Liver (tissue), 8 donors: ENCODE measurements at regions not wholly inside any gene's neighbourhood (a gene's known extent, or its start where the extent isn't known, plus 50 kb on each side); places are given as distances from the start of the nearest gene placed in this dataset.

Source experiments
- DNase-seq: peaks from one replicate; pipeline ENCODE4 v3.0.0-alpha.2; 2017; ENCODE audit warnings: low spot score
- H3K27ac ChIP-seq, 2 donors: one replicate each; pipeline ENCODE4 v1.7.0; 2013; ENCODE audit warnings: inconsistent platforms in 2 of 2, low read length in 2 of 2, control low read depth in 1 of 2, low read depth in 1 of 2, mild to moderate bottlenecking in 1 of 2
- H3K27me3 ChIP-seq, 4 donors: one replicate each; pipeline versions ENCODE4 v1.6.1 to v1.7.0; 2013; ENCODE audit warnings: low read length in 3 of 4, inconsistent platforms in 1 of 4, mild to moderate bottlenecking in 1 of 4, moderate library complexity in 1 of 4; ENCODE audit not compliant: control insufficient read depth in 4 of 4, insufficient read depth in 4 of 4
- H3K36me3 ChIP-seq, 4 donors: one replicate each; pipeline versions ENCODE4 v1.6.1 to v1.7.0; 2013; ENCODE audit warnings: low read length in 3 of 4, mild to moderate bottlenecking in 3 of 4, low read depth in 1 of 4, moderate library complexity in 1 of 4; ENCODE audit not compliant: control insufficient read depth in 4 of 4, insufficient read depth in 3 of 4
- H3K4me1 ChIP-seq, 4 donors: one replicate each; pipeline versions ENCODE4 v1.6.1 to v1.7.0; 2013; ENCODE audit warnings: low read length in 3 of 4, mild to moderate bottlenecking in 3 of 4, moderate library complexity in 1 of 4; ENCODE audit not compliant: control insufficient read depth in 4 of 4, insufficient read depth in 4 of 4
- H3K4me3 ChIP-seq, 3 donors: one replicate each; pipeline versions ENCODE4 v1.6.1 to v1.7.0; 2013; ENCODE audit warnings: low read length in 3 of 3, control low read depth in 1 of 3, low read depth in 1 of 3, mild to moderate bottlenecking in 1 of 3
- H3K9ac ChIP-seq, 2 donors: one replicate each; pipeline ENCODE4 v1.7.0; 2013; ENCODE audit warnings: low read length in 2 of 2, mild to moderate bottlenecking in 2 of 2, moderate library complexity in 2 of 2, control low read depth in 1 of 2, low read depth in 1 of 2
- H3K9me3 ChIP-seq, 4 donors: one replicate each; pipeline versions ENCODE4 v1.6.1 to v1.7.0; 2013; ENCODE audit warnings: low read length in 3 of 4; ENCODE audit not compliant: control insufficient read depth in 4 of 4
- EGR1 ChIP-seq, 2 donors: IDR thresholded peaks; 2 replicates each; pipeline ENCODE4 v1.6.1; 2016 to 2018; ENCODE audit warnings: antibody characterized with exemption in 2 of 2, low read depth in 2 of 2
- FOXA1 ChIP-seq: IDR thresholded peaks from 2 replicates; pipeline ENCODE4 v1.6.1; 2016; ENCODE audit warnings: antibody characterized with exemption
- FOXA2 ChIP-seq: IDR thresholded peaks from 2 replicates; pipeline ENCODE4 v1.6.1; 2016; ENCODE audit warnings: antibody characterized with exemption
- GABPA ChIP-seq, 2 donors: IDR thresholded peaks in 1 of 2; conservative IDR thresholded peaks in 1 of 2; 2 replicates each; pipeline ENCODE4 v1.6.1; 2016; ENCODE audit warnings: antibody characterized with exemption in 2 of 2, mild to moderate bottlenecking in 1 of 2, moderate library complexity in 1 of 2
- HNF4A ChIP-seq, 2 donors: conservative IDR thresholded peaks; 2 replicates each; pipeline ENCODE4 v1.6.1; 2016; ENCODE audit warnings: antibody characterized with exemption in 2 of 2, mild to moderate bottlenecking in 2 of 2
- HNF4G ChIP-seq: IDR thresholded peaks from 2 replicates; pipeline ENCODE4 v1.6.1; 2016; ENCODE audit warnings: antibody characterized with exemption
- JUND ChIP-seq, 2 donors: IDR thresholded peaks; 2 replicates each; pipeline ENCODE4 v1.6.1; 2016; ENCODE audit warnings: antibody characterized with exemption in 2 of 2
- NR2F2 ChIP-seq: IDR thresholded peaks from 2 replicates; pipeline ENCODE4 v1.6.1; 2016; ENCODE audit warnings: antibody characterized with exemption
- RAD21 ChIP-seq, 2 donors: IDR thresholded peaks; 2 replicates each; pipeline ENCODE4 v1.6.1; 2016; ENCODE audit warnings: antibody characterized with exemption in 2 of 2, mild to moderate bottlenecking in 2 of 2
- RXRA ChIP-seq, 2 donors: IDR thresholded peaks; 2 replicates each; pipeline ENCODE4 v1.6.1; 2017 to 2018; ENCODE audit warnings: antibody characterized with exemption in 2 of 2, mild to moderate bottlenecking in 1 of 2
- SP1 ChIP-seq: IDR thresholded peaks from 2 replicates; pipeline ENCODE4 v1.6.1; 2018; ENCODE audit warnings: antibody characterized with exemption, mild to moderate bottlenecking
- TAF1 ChIP-seq: conservative IDR thresholded peaks from 2 replicates; pipeline ENCODE4 v1.6.1; 2016; ENCODE audit warnings: antibody characterized with exemption, mild to moderate bottlenecking
- YY1 ChIP-seq: IDR thresholded peaks from 2 replicates; pipeline ENCODE4 v1.6.1; 2016; ENCODE audit warnings: antibody characterized with exemption, mild to moderate bottlenecking
- WGBS: extraction: QIAGEN DNeasy Blood & Tissue Kit; methylation state at CpG from one replicate; pipeline ENCODE4 v1.1.7; 2013; 5-methylcytosine and 5-hydroxymethylcytosine counted together
- TF ChIP-seq, protein P1 (sequence below): IDR thresholded peaks from 2 replicates; pipeline ENCODE4 v1.6.1; 2016; ENCODE audit warnings: antibody characterized with exemption, mild to moderate bottlenecking
- TF ChIP-seq, protein P2 (sequence below): IDR thresholded peaks from 2 replicates; pipeline ENCODE4 v1.6.1; 2016; ENCODE audit warnings: antibody characterized with exemption
- TF ChIP-seq, protein P3 (sequence below): IDR thresholded peaks from 2 replicates; pipeline ENCODE4 v1.6.1; 2016; ENCODE audit warnings: antibody characterized with exemption
- TF ChIP-seq, protein P4 (sequence below): IDR thresholded peaks from 2 replicates; pipeline ENCODE4 v1.6.1; 2016; ENCODE audit warnings: antibody characterized with exemption
- TF ChIP-seq, protein P5 (sequence below): fragments of 150-350 bp; IDR thresholded peaks from 2 replicates; pipeline ENCODE4 v1.5.1; 2017; ENCODE audit warnings: improper control_type of control experiment, low read depth, low read length; ENCODE audit not compliant: missing input control
- donor health status: healthy.
- donor health status: healthy.
- donor health status: healthy.
- donor health status: healthy.
- donor health status: healthy.

DNA sequence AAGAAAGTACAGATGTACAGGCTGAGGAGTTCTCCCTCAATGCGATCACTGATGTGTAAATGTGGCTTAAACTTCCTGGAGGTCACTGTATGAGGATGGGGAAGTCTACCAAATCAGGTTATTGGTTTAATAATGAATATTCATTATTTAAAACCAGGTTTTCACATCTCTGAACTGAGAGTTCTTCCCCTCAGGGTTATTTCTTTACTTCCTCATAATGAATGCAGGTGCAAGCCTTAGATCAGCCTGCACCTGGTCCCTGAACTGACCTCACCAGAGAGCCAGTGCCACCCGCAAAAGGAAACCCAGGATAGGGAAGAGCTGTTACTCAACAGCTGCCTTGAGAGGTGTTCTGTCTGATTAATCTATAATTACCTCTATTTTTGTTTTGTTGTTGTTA, 369.0 kb downstream of the EPHA4 start (continued):
- TF ChIP-seq, protein P1, sequence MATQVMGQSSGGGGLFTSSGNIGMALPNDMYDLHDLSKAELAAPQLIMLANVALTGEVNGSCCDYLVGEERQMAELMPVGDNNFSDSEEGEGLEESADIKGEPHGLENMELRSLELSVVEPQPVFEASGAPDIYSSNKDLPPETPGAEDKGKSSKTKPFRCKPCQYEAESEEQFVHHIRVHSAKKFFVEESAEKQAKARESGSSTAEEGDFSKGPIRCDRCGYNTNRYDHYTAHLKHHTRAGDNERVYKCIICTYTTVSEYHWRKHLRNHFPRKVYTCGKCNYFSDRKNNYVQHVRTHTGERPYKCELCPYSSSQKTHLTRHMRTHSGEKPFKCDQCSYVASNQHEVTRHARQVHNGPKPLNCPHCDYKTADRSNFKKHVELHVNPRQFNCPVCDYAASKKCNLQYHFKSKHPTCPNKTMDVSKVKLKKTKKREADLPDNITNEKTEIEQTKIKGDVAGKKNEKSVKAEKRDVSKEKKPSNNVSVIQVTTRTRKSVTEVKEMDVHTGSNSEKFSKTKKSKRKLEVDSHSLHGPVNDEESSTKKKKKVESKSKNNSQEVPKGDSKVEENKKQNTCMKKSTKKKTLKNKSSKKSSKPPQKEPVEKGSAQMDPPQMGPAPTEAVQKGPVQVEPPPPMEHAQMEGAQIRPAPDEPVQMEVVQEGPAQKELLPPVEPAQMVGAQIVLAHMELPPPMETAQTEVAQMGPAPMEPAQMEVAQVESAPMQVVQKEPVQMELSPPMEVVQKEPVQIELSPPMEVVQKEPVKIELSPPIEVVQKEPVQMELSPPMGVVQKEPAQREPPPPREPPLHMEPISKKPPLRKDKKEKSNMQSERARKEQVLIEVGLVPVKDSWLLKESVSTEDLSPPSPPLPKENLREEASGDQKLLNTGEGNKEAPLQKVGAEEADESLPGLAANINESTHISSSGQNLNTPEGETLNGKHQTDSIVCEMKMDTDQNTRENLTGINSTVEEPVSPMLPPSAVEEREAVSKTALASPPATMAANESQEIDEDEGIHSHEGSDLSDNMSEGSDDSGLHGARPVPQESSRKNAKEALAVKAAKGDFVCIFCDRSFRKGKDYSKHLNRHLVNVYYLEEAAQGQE: no peak
- no peak for TF ChIP-seq FOXA1
- TF ChIP-seq, protein P2, sequence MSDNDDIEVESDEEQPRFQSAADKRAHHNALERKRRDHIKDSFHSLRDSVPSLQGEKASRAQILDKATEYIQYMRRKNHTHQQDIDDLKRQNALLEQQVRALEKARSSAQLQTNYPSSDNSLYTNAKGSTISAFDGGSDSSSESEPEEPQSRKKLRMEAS: no peak
- no peak for TF ChIP-seq EGR1 (IDR thresholded peaks at IDR 0.05; ENCODE audit: low read depth in 2 of 2)
- TF ChIP-seq, protein P3, sequence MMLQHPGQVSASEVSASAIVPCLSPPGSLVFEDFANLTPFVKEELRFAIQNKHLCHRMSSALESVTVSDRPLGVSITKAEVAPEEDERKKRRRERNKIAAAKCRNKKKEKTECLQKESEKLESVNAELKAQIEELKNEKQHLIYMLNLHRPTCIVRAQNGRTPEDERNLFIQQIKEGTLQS: no peak
- no peak for TF ChIP-seq NR2F2
- TF ChIP-seq HNF4G: no peak
- no peak for TF ChIP-seq YY1

DNA sequence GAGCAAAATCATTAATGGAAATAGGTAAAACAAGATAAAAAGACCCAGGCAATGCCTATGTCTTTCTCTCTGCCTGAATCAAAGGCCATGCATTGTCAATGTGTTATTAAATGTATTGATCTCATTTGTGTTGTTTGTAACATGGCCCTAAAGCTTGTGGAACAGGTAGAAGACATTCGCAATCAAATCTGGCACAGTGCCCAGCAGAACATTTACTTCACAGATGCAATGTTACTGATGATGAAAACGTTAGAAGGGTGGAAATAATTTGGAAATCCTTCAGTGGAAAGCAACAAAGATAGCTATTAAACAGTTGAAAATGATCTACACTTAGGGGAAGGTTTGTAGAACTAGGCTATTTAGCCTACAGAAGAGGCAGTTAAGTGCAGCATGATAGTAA, 368.2 kb downstream of the EPHA4 start:
- H3K4me3 ChIP-seq: no peak overlapping the region
- no peaks in the 10 kb centered on the region for H3K4me1 ChIP-seq
- no peaks in the 10 kb centered on the region for H3K9me3 ChIP-seq
- no peak for DNase-seq
- no peaks in the 10 kb centered on the region for H3K27me3 ChIP-seq
- no peak overlapping the region for H3K27ac ChIP-seq
- H3K9ac ChIP-seq: no peak overlapping the region
- H3K36me3 ChIP-seq: no peaks in the 10 kb centered on the region
- no peak for TF ChIP-seq RAD21 (IDR thresholded peaks at IDR 0.05)
- TF ChIP-seq, protein P4, sequence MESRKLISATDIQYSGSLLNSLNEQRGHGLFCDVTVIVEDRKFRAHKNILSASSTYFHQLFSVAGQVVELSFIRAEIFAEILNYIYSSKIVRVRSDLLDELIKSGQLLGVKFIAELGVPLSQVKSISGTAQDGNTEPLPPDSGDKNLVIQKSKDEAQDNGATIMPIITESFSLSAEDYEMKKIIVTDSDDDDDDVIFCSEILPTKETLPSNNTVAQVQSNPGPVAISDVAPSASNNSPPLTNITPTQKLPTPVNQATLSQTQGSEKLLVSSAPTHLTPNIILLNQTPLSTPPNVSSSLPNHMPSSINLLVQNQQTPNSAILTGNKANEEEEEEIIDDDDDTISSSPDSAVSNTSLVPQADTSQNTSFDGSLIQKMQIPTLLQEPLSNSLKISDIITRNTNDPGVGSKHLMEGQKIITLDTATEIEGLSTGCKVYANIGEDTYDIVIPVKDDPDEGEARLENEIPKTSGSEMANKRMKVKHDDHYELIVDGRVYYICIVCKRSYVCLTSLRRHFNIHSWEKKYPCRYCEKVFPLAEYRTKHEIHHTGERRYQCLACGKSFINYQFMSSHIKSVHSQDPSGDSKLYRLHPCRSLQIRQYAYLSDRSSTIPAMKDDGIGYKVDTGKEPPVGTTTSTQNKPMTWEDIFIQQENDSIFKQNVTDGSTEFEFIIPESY: no peak
- no peak for TF ChIP-seq YY1
- no peak for TF ChIP-seq SP1
- TF ChIP-seq FOXA1: no peak
- TF ChIP-seq HNF4A (conservative IDR thresholded peaks at IDR 0.05): no peak
- TF ChIP-seq, protein P1: no peak
- no peak for TF ChIP-seq EGR1 (IDR thresholded peaks at IDR 0.05; ENCODE audit: low read depth in 2 of 2)
- TF ChIP-seq RXRA (IDR thresholded peaks at IDR 0.05): no peak
- TF ChIP-seq HNF4G: no peak
- TF ChIP-seq TAF1: no peak
- TF ChIP-seq, protein P5, sequence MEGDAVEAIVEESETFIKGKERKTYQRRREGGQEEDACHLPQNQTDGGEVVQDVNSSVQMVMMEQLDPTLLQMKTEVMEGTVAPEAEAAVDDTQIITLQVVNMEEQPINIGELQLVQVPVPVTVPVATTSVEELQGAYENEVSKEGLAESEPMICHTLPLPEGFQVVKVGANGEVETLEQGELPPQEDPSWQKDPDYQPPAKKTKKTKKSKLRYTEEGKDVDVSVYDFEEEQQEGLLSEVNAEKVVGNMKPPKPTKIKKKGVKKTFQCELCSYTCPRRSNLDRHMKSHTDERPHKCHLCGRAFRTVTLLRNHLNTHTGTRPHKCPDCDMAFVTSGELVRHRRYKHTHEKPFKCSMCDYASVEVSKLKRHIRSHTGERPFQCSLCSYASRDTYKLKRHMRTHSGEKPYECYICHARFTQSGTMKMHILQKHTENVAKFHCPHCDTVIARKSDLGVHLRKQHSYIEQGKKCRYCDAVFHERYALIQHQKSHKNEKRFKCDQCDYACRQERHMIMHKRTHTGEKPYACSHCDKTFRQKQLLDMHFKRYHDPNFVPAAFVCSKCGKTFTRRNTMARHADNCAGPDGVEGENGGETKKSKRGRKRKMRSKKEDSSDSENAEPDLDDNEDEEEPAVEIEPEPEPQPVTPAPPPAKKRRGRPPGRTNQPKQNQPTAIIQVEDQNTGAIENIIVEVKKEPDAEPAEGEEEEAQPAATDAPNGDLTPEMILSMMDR: no peak
- TF ChIP-seq, protein P2: no peak
- TF ChIP-seq, protein P3: no peak
- TF ChIP-seq GABPA (IDR thresholded peaks at IDR 0.05 in 1 of 2, conservative IDR thresholded peaks at IDR 0.05 in 1 of 2): no peak
- TF ChIP-seq FOXA2: no peak
- no peak for TF ChIP-seq JUND (IDR thresholded peaks at IDR 0.05)
- no peak for TF ChIP-seq NR2F2
- WGBS: 32% methylated on average over 2 of the region's 2 CpGs
